Fibroblast of lung (primary cell): ENCODE measurements at regions not wholly inside any gene's neighbourhood (a gene's known extent, or its start where the extent isn't known, plus 50 kb on each side); places are given as distances from the start of the nearest gene placed in this dataset.

Experiments
- CTCF ChIP-seq, 2 donors: IDR thresholded peaks in 1 of 2; conservative IDR thresholded peaks in 1 of 2; 1 replicate in 1 of 2; 2 replicates in 1 of 2; pipeline ENCODE4 v1.5.1; 2011 to 2012; ENCODE audit warnings: low read length in 2 of 2, control low read depth in 1 of 2, inconsistent platforms in 1 of 2, low read depth in 1 of 2, mild to moderate bottlenecking in 1 of 2
- EZH2 ChIP-seq: IDR thresholded peaks from 2 replicates; pipeline ENCODE4 v1.5.1; 2012; ENCODE audit warnings: low read length, control low read depth, mild to moderate bottlenecking; ENCODE audit errors: missing control alignments

GRCh38 chr9:104260004-104260403, 165.9 kb downstream of the SMC2 start:
- TF ChIP-seq CTCF (conservative IDR thresholded peaks at IDR 0.05 in 1 of 2, IDR thresholded peaks at IDR 0.05 in 1 of 2; ENCODE audit: low read depth in 1 of 2, low read length in 2 of 2) (no peak), EZH2 (no peak)
